Fibroblast of pulmonary artery (primary cell): ENCODE measurements at regions not wholly inside any gene's neighbourhood (a gene's known extent, or its start where the extent isn't known, plus 50 kb on each side); places are given as distances from the start of the nearest gene placed in this dataset.
"Not testable (repeated sequence)": the region's sequence is repeated elsewhere in the genome, so short reads cannot be mapped to it uniquely, and the experiment has no call there.

Experiments used
- DNase-seq: peaks from one replicate; pipeline ENCODE4 v3.0.0-alpha.2; 2010; ENCODE audit warnings: low read depth
- H3K4me3 ChIP-seq: replicated peaks from 2 replicates; pipeline ENCODE4 v1.5.1; 2011; ENCODE audit warnings: low read depth, mild to moderate bottlenecking, control low read depth, low read length, moderate library complexity
- CTCF ChIP-seq: IDR thresholded peaks from 2 replicates; pipeline ENCODE4 v1.5.1; 2011; ENCODE audit warnings: mild to moderate bottlenecking, control low read depth, low read length, inconsistent platforms; ENCODE audit errors: missing control alignments

DNA sequence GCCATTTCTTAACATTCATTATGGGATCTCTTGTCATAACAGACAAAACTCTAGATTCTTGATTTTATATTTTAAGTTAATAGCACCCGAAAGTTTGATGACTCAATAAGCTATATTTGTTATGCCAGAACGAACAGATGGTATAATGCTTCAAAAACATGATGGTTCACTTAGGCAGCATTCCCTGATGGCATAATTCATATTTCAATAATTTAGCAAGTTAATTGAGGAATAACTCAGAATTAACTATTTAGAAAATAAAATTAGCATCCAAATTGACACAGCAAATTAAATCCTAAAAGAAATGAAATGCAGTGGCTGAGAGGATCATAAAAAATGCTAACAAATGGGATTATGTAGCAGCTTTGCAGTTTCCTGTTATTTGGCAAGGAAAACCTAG is 260.8 kb upstream of the MBL2 start:
- no peak overlapping the region for H3K4me3 ChIP-seq
- no peak for DNase-seq
- TF ChIP-seq CTCF: no peak

GRCh38 chr10:53029872-53030849 is 257.6 kb upstream of the MBL2 start:
- DNase-seq: peak; percentile 60
- H3K4me3 ChIP-seq: peak overlapping the region; percentile 8

- no peak overlapping the region for H3K4me3 ChIP-seq
- no peak for TF ChIP-seq CTCF
- DNase-seq: no peak
Observed at GRCh38 chr10:53029449-53029848, 256.9 kb upstream of the MBL2 start.

DNA sequence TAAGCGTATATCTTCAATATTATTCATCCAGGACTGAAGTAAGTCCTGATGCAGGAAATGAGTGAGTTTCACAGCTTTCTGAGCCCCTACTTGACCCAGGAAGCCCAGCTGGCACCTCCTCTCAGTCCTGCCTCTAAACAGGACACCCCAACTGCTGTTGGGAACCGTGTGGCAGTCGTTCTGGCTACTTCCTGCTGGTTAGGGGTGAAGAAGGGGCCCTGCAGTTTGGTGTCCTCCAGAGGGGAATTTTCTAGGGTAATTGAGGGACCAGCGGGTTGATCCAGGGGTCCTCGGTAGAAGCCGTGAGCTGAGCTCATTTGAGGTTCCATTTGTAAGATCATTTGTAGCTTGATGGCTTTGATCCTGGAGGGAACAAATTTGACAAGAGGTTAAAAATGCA is 253.2 kb upstream of the MBL2 start:
- H3K4me3 ChIP-seq, DNase-seq: not testable (repeated sequence)

- TF ChIP-seq CTCF: no peak
- peak; percentile 53 for DNase-seq
- peak overlapping the region; percentile 49 for H3K4me3 ChIP-seq
Observed at GRCh38 chr10:53025172-53025711, 252.7 kb upstream of the MBL2 start.

DNA sequence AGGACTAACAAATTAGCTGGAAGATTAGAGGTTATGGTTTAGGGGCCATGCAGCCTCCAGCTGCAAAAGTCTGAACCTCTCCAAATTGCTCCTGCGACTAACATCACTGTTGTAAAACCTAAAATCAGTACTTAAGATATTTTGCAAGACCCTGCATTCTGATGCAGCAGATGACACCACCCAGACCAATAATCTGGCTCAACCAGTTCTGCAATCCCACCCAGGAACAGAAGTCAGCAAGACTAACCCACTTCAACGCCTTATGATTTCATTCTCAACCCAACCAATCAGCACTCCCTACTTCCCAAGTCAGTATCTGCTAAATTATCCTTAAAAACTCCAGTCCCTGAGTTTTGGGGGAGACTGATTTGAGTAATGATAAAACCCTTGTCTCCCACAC is 250.8 kb upstream of the MBL2 start:
- H3K4me3 ChIP-seq: no peak overlapping the region
- no peak for TF ChIP-seq CTCF
- no peak for DNase-seq

DNA sequence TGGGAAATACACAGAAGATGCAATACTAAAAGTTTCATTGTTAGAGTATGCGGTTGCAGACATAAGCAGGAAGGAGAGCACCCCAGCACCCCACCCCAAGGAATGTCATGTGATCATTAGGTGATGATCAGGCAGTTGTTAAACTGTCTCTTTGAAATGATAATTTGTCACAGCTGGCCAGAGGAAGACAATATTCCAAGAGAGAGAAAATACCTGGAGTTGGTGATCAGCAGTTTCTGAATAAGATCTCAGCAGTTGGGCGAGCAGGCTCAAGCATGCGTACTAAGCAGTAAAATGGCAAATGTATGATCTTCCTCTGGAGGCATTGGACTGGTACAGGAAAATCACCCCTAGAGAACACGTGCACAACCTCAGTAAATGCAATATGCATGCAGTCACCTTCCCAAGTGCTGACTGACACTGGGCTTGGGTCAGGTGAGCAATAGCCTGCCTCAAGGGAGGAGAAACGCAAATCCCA is 250.1 kb upstream of the MBL2 start:
- no peak overlapping the region for H3K4me3 ChIP-seq
- no peak for TF ChIP-seq CTCF
- DNase-seq: no peak

- TF ChIP-seq CTCF: no peak
- no peak overlapping the region for H3K4me3 ChIP-seq
- no peak for DNase-seq
Observed at GRCh38 chr10:53013201-53013810, 240.7 kb upstream of the MBL2 start.
